ENCODE measurements at regions not wholly inside any gene's neighbourhood (a gene's known extent, or its start where the extent isn't known, plus 50 kb on each side); places are given as distances from the start of the nearest gene placed in this dataset.

DNA sequence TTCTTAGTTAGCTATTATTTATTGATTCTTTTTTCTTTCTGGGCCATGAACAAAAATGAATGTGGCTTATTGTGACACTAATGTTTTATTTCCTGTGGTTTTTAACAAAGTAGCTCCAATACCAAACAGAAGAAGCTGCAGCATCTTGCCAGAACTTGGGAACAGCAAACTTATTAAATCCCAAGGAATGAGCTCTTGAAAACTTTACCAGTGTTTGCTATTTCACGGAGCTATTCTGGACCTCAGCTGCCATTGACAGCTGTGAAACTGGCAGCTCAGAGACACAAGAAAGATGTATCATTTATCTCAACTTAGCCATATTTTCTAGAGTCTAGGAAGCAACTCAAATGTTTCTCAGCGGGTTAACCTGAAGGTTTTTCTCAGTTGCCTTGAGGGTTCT is 91.0 kb upstream of the NEUROD1 start:
- DNase-seq, result no peak

DNA sequence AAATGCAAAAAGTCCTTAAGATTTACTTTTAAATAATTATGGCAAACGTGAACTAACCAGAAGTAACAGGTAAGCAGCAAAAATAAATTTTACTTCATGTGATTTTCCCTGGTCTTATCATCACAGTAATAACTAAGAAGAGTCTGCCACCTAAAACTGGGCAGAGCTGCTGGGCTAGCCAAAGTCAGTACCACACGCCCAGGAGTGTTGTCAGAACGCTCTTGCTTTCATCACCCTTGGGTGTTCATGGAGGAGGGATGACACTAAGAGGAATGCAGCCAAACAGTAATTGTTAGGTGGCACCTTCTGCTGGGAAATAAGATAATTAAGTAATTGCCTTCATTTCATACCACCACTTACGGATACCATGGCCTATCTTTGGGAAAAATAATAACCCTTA is 92.0 kb upstream of the NEUROD1 start:
- DNase-seq, result no peak

DNA sequence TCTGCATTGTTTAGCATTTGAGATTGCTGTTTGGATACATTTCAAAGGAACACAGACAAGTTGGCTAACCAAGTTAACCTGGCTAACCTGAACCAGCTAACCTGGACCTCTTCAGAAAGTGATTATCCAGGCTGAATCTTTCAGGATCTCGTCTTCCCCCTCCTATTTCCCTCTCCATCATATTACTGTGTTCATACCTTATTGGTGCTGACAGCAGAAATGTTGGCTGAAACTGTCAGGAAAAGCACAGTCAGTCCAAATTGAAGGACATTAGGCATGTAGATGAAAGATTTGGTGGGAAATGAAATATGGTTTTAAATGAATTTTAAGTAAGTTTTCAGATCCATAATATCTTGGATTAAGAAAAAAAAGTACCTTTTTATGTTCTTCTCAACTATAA is 92.5 kb upstream of the NEUROD1 start:
- DNase-seq, result no peak

DNA sequence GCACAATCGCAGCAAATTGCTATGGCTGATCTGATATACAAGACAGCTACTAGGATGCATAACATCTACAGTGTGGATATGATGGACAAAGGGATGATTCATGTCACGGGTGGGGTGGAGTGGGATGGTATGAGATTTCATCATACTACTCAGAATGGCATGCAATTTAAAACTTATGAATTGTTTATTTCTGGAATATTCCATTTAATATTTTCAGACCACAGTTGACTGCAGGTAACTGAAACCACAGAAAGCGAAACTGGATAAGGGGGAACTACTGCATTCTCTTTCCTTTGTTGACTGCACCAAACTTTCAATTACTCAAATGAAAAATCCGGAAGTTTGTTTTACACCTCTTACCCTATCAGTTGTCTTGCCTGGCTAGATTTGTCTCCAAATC is 94.4 kb upstream of the NEUROD1 start:
- no peak for DNase-seq

- DNase-seq, result no peak
These were observed 96.0 kb upstream of the NEUROD1 start for GRCh38 chr2:181776336-181776735.

GRCh38 chr2:181777734-181778133 is 97.4 kb upstream of the NEUROD1 start:
- DNase-seq, result peak; percentile 6

DNA sequence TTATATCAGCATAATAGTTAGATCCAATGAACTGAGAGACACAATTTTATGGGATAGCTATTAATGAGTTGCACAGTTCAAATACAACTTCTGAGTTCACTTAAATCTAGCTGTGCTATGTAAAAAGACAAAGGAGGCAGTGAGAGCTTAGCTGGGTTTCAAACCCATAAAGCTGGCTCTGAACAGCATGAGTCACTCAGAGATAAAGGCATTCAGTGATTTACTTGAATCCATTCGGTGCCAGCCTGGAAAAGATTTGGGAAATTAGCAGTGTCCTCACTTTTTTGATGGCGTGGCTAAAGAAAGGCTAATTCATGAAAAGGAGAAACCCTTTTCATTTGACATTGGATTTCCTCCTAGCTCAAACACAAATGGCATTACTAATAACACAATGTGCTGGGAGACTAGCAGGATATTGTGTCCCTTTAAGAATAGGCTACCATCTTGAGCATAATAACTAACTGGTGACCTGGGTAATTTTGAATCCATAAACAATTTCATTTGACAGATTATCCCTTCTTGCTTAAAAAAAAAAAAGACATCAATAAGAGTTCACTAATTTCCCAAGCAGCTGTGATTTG is 98.4 kb upstream of the NEUROD1 start:
- DNase-seq, result no peak

GRCh38 chr2:181779288-181780021 is 99.1 kb upstream of the NEUROD1 start:
- DNase-seq, result no peak

GRCh38 chr2:181780047-181780651 is 99.8 kb upstream of the NEUROD1 start:
- DNase-seq, result no peak

GRCh38 chr2:181780657-181781056 is 100.3 kb upstream of the NEUROD1 start:
- DNase-seq, result no peak

GRCh38 chr2:181781078-181781786 is 100.9 kb upstream of the NEUROD1 start:
- DNase-seq, result no peak

DNA sequence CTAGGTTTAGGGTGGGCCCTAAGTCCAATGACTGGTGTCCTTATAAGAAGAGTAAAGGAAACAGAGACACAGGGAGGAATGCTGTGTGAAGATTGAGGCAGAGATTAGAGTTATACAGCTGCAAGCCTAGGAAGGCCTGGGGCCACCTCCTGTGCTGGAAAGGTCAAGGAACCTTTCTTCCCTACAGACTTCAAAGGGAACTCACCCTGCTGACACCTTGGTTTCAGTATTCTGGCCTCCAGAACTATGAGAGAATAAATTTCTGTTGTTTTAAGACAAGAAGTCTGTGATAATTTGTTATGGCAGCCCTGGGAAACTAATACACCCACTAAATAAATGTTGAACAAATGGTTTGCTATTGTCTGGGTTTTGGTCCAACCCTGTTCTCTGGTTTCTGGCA is 102.3 kb upstream of the NEUROD1 start:
- no peak for DNase-seq

DNA sequence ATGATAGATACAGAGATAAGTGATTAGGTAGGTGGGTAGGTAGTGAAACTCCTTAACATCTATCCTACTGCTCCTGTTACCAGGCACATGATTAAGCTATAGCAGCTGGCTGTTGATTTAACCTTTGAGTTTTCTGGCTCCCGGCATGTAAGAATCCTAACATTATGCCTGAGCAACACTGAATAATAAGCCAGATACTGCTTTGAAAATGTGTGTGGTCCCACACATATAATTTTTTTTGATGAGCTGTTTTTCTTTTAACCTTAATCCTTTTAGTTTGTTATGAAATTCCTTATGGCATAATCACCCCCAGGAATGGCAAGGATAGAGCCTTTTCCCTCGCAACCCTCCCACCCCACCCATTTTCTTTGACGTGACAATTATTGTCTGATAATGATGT is 104.2 kb upstream of the NEUROD1 start:
- no peak for DNase-seq

DNA sequence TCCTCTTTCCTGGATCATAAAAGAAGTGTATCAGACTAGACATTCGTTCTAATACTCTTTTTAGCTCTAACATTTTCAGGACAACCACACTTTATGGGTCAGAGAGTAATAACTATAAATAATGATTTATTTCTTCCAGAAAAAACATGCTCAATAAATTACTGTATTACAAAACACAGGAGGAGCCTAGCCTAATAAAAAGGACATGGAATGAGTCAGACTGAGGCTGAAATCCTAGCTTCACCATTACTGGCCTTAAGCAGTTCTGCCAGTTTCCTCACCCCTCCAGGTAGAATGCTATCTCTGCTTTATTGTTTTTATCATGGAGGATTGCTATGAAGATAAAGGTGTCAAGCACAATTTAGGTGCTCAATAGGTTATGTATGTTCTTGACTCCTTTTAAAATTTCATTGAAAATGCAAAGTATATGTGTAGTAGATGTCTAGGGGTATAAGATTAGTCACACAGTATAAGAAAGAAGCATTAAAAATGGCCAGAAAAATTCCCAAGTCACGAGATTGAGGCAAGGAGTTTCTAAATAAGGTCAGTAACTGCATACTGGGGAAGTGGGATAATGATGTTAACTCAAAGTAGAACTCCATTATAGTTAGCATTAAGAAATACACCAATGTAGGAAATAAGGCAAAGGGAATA is 105.5 kb upstream of the NEUROD1 start:
- no peak for DNase-seq

- no peak for DNase-seq
These were observed 104.9 kb upstream of the ITPRID2 start for GRCh38 chr2:181786371-181787228.

DNA sequence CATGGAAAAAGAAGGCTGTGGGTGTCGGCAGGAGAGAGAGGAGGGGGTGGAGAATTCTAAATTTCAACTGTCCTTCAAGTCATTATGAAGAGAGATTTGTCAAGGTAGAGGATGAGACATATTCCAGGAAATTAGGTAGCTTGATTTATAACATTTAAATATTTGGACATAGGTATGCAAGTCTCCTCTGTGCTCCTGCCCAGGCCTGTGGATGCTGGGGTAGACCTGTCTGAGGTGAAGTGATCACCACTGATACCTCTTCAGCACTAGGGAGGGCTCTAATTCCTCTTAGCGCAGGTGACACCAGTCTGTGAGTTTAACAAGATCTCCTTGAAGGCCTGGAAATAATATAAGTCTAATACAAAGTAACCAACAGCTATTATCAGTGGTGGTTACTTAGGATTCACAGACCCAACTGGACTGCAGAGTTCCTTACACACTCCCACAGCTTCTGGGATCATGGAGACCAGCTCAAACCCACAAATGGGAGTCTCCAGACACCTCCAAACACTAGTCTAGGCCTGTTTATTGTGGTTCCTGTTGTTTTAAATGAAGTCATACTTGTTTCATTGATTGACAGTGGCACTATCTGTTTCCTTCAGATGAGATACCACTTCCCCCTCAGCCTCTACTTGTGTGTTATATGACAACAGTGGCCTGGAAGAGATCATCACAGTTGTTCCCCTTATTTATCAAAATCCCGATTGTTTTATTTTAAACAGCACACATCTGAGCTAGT is 104.1 kb upstream of the ITPRID2 start:
- DNase-seq, result no peak

- DNase-seq, result no peak
These were observed 102.5 kb upstream of the ITPRID2 start for GRCh38 chr2:181788897-181789555.

DNA sequence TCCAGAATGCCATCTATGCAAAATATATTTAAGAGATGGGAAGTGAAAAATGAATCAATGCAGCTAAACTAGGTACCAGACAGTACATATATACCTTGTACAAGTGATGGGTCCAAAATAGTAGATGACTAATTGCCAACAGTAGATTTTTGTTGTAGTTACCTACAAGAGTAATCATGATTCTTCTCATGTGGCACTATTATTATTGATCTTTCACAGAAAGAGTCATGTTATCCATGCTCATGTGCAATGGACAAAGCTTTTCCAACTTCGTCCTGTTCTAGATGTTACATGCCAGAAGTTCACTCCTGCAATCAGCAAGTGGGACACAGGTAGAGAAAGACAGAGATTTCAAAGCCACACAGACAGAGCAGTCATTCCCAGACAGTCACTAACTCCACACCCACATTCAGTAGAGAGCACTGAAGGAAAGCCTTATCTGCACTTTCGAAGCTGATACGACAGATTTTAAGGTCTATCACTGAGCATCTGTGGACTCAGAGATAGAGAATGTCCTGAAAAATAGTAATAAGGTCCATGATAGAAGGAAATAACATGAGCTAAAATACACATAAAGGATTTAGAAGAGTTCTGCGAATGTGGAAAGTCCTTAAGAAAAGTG is 101.6 kb upstream of the ITPRID2 start:
- DNase-seq, result no peak

GRCh38 chr2:181790716-181791649 is 100.5 kb upstream of the ITPRID2 start:
- DNase-seq, result no peak
